ENCODE measurements at regions not wholly inside any gene's neighbourhood (a gene's known extent, or its start where the extent isn't known, plus 50 kb on each side); places are given as distances from the start of the nearest gene placed in this dataset.

GRCh38 chr11:80458376-80458775 lies 1017.5 kb upstream of the TENM4 start:
- WGBS (ENCODE audit: insufficient coverage), result no CpG with 5 or more reads among the region's 3 CpGs
- Histone ChIP-seq H3K4me3 (ENCODE audit: control insufficient read depth in 1 of 2, extremely low read depth in 1 of 2, low read length in 1 of 2) (no peak overlapping the region), H3K9me3 (no peaks in the 10 kb centered on the region), H3K36me3 (ENCODE audit: control insufficient read depth in 2 of 2, extremely low read depth in 1 of 2, insufficient read depth in 1 of 2, low read length in 1 of 2) (no peaks in the 10 kb centered on the region), H3K27ac (ENCODE audit: low read length) (no peak overlapping the region), H3K27me3 (replicated peaks in 1 of 2; ENCODE audit: control insufficient read depth in 2 of 2, extremely low read depth in 1 of 2, insufficient read depth in 2 of 2, low read length in 1 of 2) (no peaks in the 10 kb centered on the region), H3K4me1 (ENCODE audit: control insufficient read depth in 1 of 2, extremely low read depth in 1 of 2, insufficient read depth in 2 of 2, low read length in 2 of 2) (no peaks in the 10 kb centered on the region)
- peaks cover 13 to 31% (median 15%) of the 10 kb centered on the region in 3 donors for H3K9me3 Mint-ChIP-seq
- H3K36me3 Mint-ChIP-seq, result no peaks in the 10 kb centered on the region
- no peak overlapping the region for H3K27ac Mint-ChIP-seq
- H3K4me3 Mint-ChIP-seq, result no peak overlapping the region
- DNase-seq (no peak), ATAC-seq (replicated peaks in 1 of 4) (no peak)
- H3K27me3 Mint-ChIP-seq, result no peaks in the 10 kb centered on the region
- no peaks in the 10 kb centered on the region for H3K4me1 Mint-ChIP-seq
- ChIA-PET POLR2A (no interaction called here), CTCF (no interaction called here)

- Mint-ChIP-seq H3K9me3 (peaks cover 13 to 31% (median 15%) of the 10 kb centered on the region in 3 donors), H3K36me3 (no peaks in the 10 kb centered on the region)
- POLR2A ChIA-PET, result no interaction called here
Observed at GRCh38 chr11:80457823-80458222, 1017.0 kb upstream of the TENM4 start.

DNA sequence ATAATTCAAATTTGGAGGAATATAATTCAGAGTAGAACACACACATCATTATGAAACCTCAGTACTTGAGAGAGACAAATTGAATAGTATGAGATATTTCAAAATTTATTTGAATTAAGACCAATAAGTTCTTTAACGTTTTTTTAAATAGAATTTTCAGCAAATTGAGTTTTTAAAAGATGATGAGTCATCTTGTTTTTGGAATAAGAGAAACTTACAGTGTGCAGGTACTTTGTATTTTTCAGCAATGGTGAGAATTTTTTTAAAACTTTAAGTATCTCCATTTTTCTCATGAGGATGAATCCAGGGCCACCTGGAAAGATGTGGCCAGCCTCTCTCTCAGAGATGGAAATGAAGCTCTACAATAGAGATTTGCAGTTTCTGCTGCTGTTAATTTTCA lies 1015.0 kb upstream of the TENM4 start:
- Histone ChIP-seq H3K9me3 (no peaks in the 10 kb centered on the region), H3K27ac (ENCODE audit: low read length) (no peak overlapping the region), H3K4me3 (ENCODE audit: control insufficient read depth in 1 of 2, extremely low read depth in 1 of 2, low read length in 1 of 2) (no peak overlapping the region), H3K27me3 (replicated peaks in 1 of 2; ENCODE audit: control insufficient read depth in 2 of 2, extremely low read depth in 1 of 2, insufficient read depth in 2 of 2, low read length in 1 of 2) (no peaks in the 10 kb centered on the region), H3K36me3 (ENCODE audit: control insufficient read depth in 2 of 2, extremely low read depth in 1 of 2, insufficient read depth in 1 of 2, low read length in 1 of 2) (no peaks in the 10 kb centered on the region), H3K4me1 (ENCODE audit: control insufficient read depth in 1 of 2, extremely low read depth in 1 of 2, insufficient read depth in 2 of 2, low read length in 2 of 2) (no peaks in the 10 kb centered on the region)
- no peak for ATAC-seq (replicated peaks in 1 of 4)
- no CpG with 5 or more reads among the region's 1 CpG for WGBS (ENCODE audit: insufficient coverage)
- H3K27ac Mint-ChIP-seq, result no peak overlapping the region
- ChIA-PET POLR2A (no interaction called here), CTCF (no interaction called here)
- H3K36me3 Mint-ChIP-seq, result no peaks in the 10 kb centered on the region
- no peak overlapping the region for H3K4me3 Mint-ChIP-seq
- no peaks in the 10 kb centered on the region for H3K27me3 Mint-ChIP-seq
- H3K9me3 Mint-ChIP-seq, result peaks cover 17 to 36% (median 22%) of the 10 kb centered on the region in 3 donors
- no peaks in the 10 kb centered on the region for H3K4me1 Mint-ChIP-seq
- no peak for DNase-seq

More at GRCh38 chr11:80457823-80458222, 1017.0 kb upstream of the TENM4 start:
- no peaks in the 10 kb centered on the region for H3K27me3 Mint-ChIP-seq
- no peak overlapping the region for H3K4me3 ChIP-seq (ENCODE audit: control insufficient read depth in 1 of 2, extremely low read depth in 1 of 2, low read length in 1 of 2)
- H3K36me3 ChIP-seq (ENCODE audit: control insufficient read depth in 2 of 2, extremely low read depth in 1 of 2, insufficient read depth in 1 of 2, low read length in 1 of 2), result no peaks in the 10 kb centered on the region
- CTCF ChIA-PET, result no interaction called here
- no peak for DNase-seq
- no peak overlapping the region for H3K4me3 Mint-ChIP-seq
- H3K27me3 ChIP-seq (replicated peaks in 1 of 2; ENCODE audit: control insufficient read depth in 2 of 2, extremely low read depth in 1 of 2, insufficient read depth in 2 of 2, low read length in 1 of 2), result no peaks in the 10 kb centered on the region
- H3K4me1 Mint-ChIP-seq, result no peaks in the 10 kb centered on the region
- H3K9me3 ChIP-seq, result no peaks in the 10 kb centered on the region
- ATAC-seq (replicated peaks in 1 of 4), result no peak
- H3K27ac Mint-ChIP-seq, result no peak overlapping the region
- whole genome bisulfite sequencing (ENCODE audit: insufficient coverage), result no CpG with 5 or more reads among the region's 2 CpGs
- H3K4me1 ChIP-seq (ENCODE audit: control insufficient read depth in 1 of 2, extremely low read depth in 1 of 2, insufficient read depth in 2 of 2, low read length in 2 of 2), result no peaks in the 10 kb centered on the region
- no peak overlapping the region for H3K27ac ChIP-seq (ENCODE audit: low read length)

GRCh38 chr11:80451105-80451504 lies 1010.3 kb upstream of the TENM4 start:
- no peak overlapping the region for H3K27ac ChIP-seq (ENCODE audit: low read length)
- 77% methylated on average over 1 of the region's 5 CpGs for WGBS (ENCODE audit: insufficient coverage)
- Mint-ChIP-seq H3K36me3 (no peaks in the 10 kb centered on the region), H3K9me3 (peaks cover 19 to 32% (median 24%) of the 10 kb centered on the region in 3 donors), H3K27ac (no peak overlapping the region), H3K4me1 (no peaks in the 10 kb centered on the region), H3K27me3 (no peaks in the 10 kb centered on the region), H3K4me3 (no peak overlapping the region)
- H3K9me3 ChIP-seq, result no peaks in the 10 kb centered on the region
- no peaks in the 10 kb centered on the region for H3K36me3 ChIP-seq (ENCODE audit: control insufficient read depth in 2 of 2, extremely low read depth in 1 of 2, insufficient read depth in 1 of 2, low read length in 1 of 2)
- DNase-seq (no peak), ATAC-seq (replicated peaks in 1 of 4) (no peak)
- ChIA-PET CTCF (no interaction called here), POLR2A (no interaction called here)
- no peaks in the 10 kb centered on the region for H3K4me1 ChIP-seq (ENCODE audit: control insufficient read depth in 1 of 2, extremely low read depth in 1 of 2, insufficient read depth in 2 of 2, low read length in 2 of 2)
- H3K27me3 ChIP-seq (replicated peaks in 1 of 2; ENCODE audit: control insufficient read depth in 2 of 2, extremely low read depth in 1 of 2, insufficient read depth in 2 of 2, low read length in 1 of 2), result no peaks in the 10 kb centered on the region
- H3K4me3 ChIP-seq (ENCODE audit: control insufficient read depth in 1 of 2, extremely low read depth in 1 of 2, low read length in 1 of 2), result no peak overlapping the region

- H3K36me3 ChIP-seq (ENCODE audit: control insufficient read depth in 2 of 2, extremely low read depth in 1 of 2, insufficient read depth in 1 of 2, low read length in 1 of 2), result no peaks in the 10 kb centered on the region
- Mint-ChIP-seq H3K36me3 (no peaks in the 10 kb centered on the region), H3K27me3 (no peaks in the 10 kb centered on the region), H3K27ac (no peak overlapping the region), H3K4me3 (no peak overlapping the region), H3K9me3 (peaks cover 19 to 29% (median 20%) of the 10 kb centered on the region in 3 donors), H3K4me1 (no peaks in the 10 kb centered on the region)
- POLR2A ChIA-PET, result no interaction called here
- ATAC-seq (replicated peaks in 1 of 4) (no peak), DNase-seq (no peak)
- no peak overlapping the region for H3K27ac ChIP-seq (ENCODE audit: low read length)
- CTCF ChIA-PET, result no interaction called here
- no peak overlapping the region for H3K4me3 ChIP-seq (ENCODE audit: control insufficient read depth in 1 of 2, extremely low read depth in 1 of 2, low read length in 1 of 2)
- H3K9me3 ChIP-seq, result no peaks in the 10 kb centered on the region
- WGBS (ENCODE audit: insufficient coverage), result 83% methylated on average over 2 of the region's 2 CpGs
- no peaks in the 10 kb centered on the region for H3K4me1 ChIP-seq (ENCODE audit: control insufficient read depth in 1 of 2, extremely low read depth in 1 of 2, insufficient read depth in 2 of 2, low read length in 2 of 2)
- no peaks in the 10 kb centered on the region for H3K27me3 ChIP-seq (replicated peaks in 1 of 2; ENCODE audit: control insufficient read depth in 2 of 2, extremely low read depth in 1 of 2, insufficient read depth in 2 of 2, low read length in 1 of 2)
Observed at GRCh38 chr11:80448709-80449108, 1007.9 kb upstream of the TENM4 start.

- Histone ChIP-seq H3K4me3 (ENCODE audit: control insufficient read depth in 1 of 2, extremely low read depth in 1 of 2, low read length in 1 of 2) (no peak overlapping the region), H3K9me3 (no peaks in the 10 kb centered on the region), H3K36me3 (ENCODE audit: control insufficient read depth in 2 of 2, extremely low read depth in 1 of 2, insufficient read depth in 1 of 2, low read length in 1 of 2) (no peaks in the 10 kb centered on the region), H3K4me1 (ENCODE audit: control insufficient read depth in 1 of 2, extremely low read depth in 1 of 2, insufficient read depth in 2 of 2, low read length in 2 of 2) (no peaks in the 10 kb centered on the region), H3K27me3 (replicated peaks in 1 of 2; ENCODE audit: control insufficient read depth in 2 of 2, extremely low read depth in 1 of 2, insufficient read depth in 2 of 2, low read length in 1 of 2) (no peaks in the 10 kb centered on the region), H3K27ac (ENCODE audit: low read length) (no peak overlapping the region)
- ATAC-seq (replicated peaks in 1 of 4) (no peak), DNase-seq (no peak)
- CTCF ChIA-PET, result no interaction called here
- Mint-ChIP-seq H3K27ac (no peak overlapping the region), H3K9me3 (peaks cover 16 to 26% (median 18%) of the 10 kb centered on the region in 3 donors), H3K4me1 (no peaks in the 10 kb centered on the region), H3K27me3 (no peaks in the 10 kb centered on the region), H3K36me3 (no peaks in the 10 kb centered on the region), H3K4me3 (no peak overlapping the region)
- POLR2A ChIA-PET, result no interaction called here
- WGBS (ENCODE audit: insufficient coverage), result no CpG with 5 or more reads among the region's 2 CpGs
Observed at GRCh38 chr11:80443177-80443576, 1002.3 kb upstream of the TENM4 start.

DNA sequence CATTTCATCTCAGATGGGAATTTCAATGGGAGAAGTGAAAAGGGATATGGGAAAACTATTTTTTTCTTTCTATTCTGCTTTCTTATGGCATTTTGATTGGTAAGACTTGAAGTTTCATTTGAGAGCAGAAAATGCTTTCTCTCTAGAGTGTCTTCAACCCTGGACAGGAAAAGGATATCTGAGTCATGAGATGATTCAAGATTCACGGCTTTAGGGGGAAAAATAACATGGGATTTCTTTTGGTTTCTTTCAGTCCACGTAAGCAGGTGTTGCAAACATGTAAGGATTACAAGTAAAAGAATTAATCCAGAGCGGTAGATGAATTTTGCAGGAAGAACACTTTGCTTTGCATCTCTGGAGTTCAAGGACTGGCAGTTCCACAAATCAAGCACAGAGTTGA lies 1001.0 kb upstream of the TENM4 start:
- ATAC-seq (replicated peaks in 1 of 4) (no peak), DNase-seq (no peak)
- H3K27ac ChIP-seq (ENCODE audit: low read length), result no peak overlapping the region
- H3K27ac Mint-ChIP-seq, result no peak overlapping the region
- H3K27me3 Mint-ChIP-seq, result no peaks in the 10 kb centered on the region
- peaks cover 13 to 26% (median 14%) of the 10 kb centered on the region in 3 donors for H3K9me3 Mint-ChIP-seq
- ChIA-PET CTCF (no interaction called here), POLR2A (no interaction called here)
- no peak overlapping the region for H3K4me3 ChIP-seq (ENCODE audit: control insufficient read depth in 1 of 2, extremely low read depth in 1 of 2, low read length in 1 of 2)
- no peak overlapping the region for H3K4me3 Mint-ChIP-seq
- 89% methylated on average over 3 of the region's 3 CpGs for WGBS (ENCODE audit: insufficient coverage)
- H3K27me3 ChIP-seq (replicated peaks in 1 of 2; ENCODE audit: control insufficient read depth in 2 of 2, extremely low read depth in 1 of 2, insufficient read depth in 2 of 2, low read length in 1 of 2), result no peaks in the 10 kb centered on the region
- H3K4me1 Mint-ChIP-seq, result no peaks in the 10 kb centered on the region
- H3K9me3 ChIP-seq, result no peaks in the 10 kb centered on the region
- H3K36me3 Mint-ChIP-seq, result no peaks in the 10 kb centered on the region
- H3K36me3 ChIP-seq (ENCODE audit: control insufficient read depth in 2 of 2, extremely low read depth in 1 of 2, insufficient read depth in 1 of 2, low read length in 1 of 2), result no peaks in the 10 kb centered on the region
- H3K4me1 ChIP-seq (ENCODE audit: control insufficient read depth in 1 of 2, extremely low read depth in 1 of 2, insufficient read depth in 2 of 2, low read length in 2 of 2), result no peaks in the 10 kb centered on the region
